Smooth muscle cell (in vitro differentiated cells): ENCODE measurements at regions not wholly inside any gene's neighbourhood (a gene's known extent, or its start where the extent isn't known, plus 50 kb on each side); places are given as distances from the start of the nearest gene placed in this dataset.

Experiments
- DNase-seq: peaks from one replicate; lab custom pipeline; 2025; ENCODE audit not compliant: unreplicated experiment; lab: John Stamatoyannopoulos, UW
- H2AFZ ChIP-seq: fragments of 200-600 bp; sonication (generic); 2 replicates; pipeline ENCODE4 v1.6.0; 2016; ENCODE audit warnings: antibody characterized with exemption, low read depth, mild to moderate bottlenecking
- H3F3A ChIP-seq: fragments of 200-600 bp; sonication (generic); 2 replicates; pipeline ENCODE4 v1.6.0; 2017; ENCODE audit warnings: antibody characterized with exemption, low read depth
- H3K27ac ChIP-seq: fragments of 200-600 bp; sonication (generic); 2 replicates; pipeline ENCODE4 v1.5.1; 2016; ENCODE audit warnings: low read depth, mild to moderate bottlenecking
- H3K27me3 ChIP-seq: fragments of 200-600 bp; sonication (generic); 2 replicates; pipeline ENCODE4 v1.6.1; 2016; ENCODE audit warnings: low read depth, mild to moderate bottlenecking
- H3K36me3 ChIP-seq: fragments of 200-600 bp; sonication (generic); 2 replicates; pipeline ENCODE4 v1.5.1; 2016; ENCODE audit warnings: low read depth
- H3K4me1 ChIP-seq: fragments of 200-600 bp; sonication (generic); 2 replicates; pipeline ENCODE4 v1.5.1; 2016; ENCODE audit warnings: low read depth
- H3K4me2 ChIP-seq: fragments of 200-600 bp; sonication (generic); 2 replicates; pipeline ENCODE4 v1.6.0; 2016; ENCODE audit warnings: mild to moderate bottlenecking
- H3K4me3 ChIP-seq: fragments of 200-600 bp; sonication (generic); 2 replicates; pipeline ENCODE4 v1.5.1; 2016; ENCODE audit warnings: mild to moderate bottlenecking
- H3K79me2 ChIP-seq: fragments of 200-600 bp; sonication (generic); 2 replicates; pipeline ENCODE4 v1.6.0; 2016; ENCODE audit warnings: low read depth, mild to moderate bottlenecking
- H3K9ac ChIP-seq: fragments of 200-600 bp; sonication (generic); 2 replicates; pipeline ENCODE4 v1.6.0; 2016; ENCODE audit warnings: low read depth
- H3K9me3 ChIP-seq: fragments of 200-600 bp; sonication (generic); replicated peaks from 2 replicates; pipeline ENCODE4 v1.5.1; 2016; ENCODE audit warnings: low read depth
- H4K20me1 ChIP-seq: fragments of 200-600 bp; sonication (generic); 2 replicates; pipeline ENCODE4 v1.6.0; 2016; ENCODE audit warnings: low read depth
- WGBS: methylation state at CpG from one replicate; pipeline ENCODE4 v1.1.7; 2016; ENCODE audit warnings: low lambda C conversion rate; 5-methylcytosine and 5-hydroxymethylcytosine counted together
- TF ChIP-seq, protein P1 (sequence below): fragments of 200-600 bp; sonication (generic); IDR thresholded peaks from 2 replicates; pipeline ENCODE4 v1.5.1; 2017; ENCODE audit warnings: borderline replicate concordance, mild to moderate bottlenecking, antibody characterized with exemption; ENCODE audit not compliant: insufficient read depth, poor library complexity, severe bottlenecking

DNA sequence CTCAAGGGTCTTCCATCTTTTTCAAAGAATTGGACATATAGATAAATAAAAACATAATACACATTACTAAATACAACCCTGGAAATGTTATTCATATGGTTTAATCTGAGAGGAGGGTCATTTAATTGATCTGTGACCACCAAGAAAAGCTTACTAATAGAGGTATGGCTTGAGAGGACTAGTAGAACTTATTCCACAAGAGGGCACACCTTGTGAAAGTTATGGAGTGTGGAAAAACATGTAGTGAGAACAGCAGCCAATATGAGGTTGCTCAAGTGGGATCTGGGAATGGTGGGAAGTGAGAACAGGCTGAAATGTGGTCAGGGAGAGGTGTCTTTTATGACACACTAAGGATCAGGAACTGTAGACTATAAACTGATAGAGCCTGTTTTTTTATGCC, 973.5 kb upstream of the B3GALT2 start:
- Histone ChIP-seq H3K9me3 (no peaks in the 10 kb centered on the region), H3K27me3 (no peaks in the 10 kb centered on the region), H3K4me3 (no peak overlapping the region), H4K20me1 (no peaks in the 10 kb centered on the region), H3K79me2 (no peaks in the 10 kb centered on the region), H3K9ac (no peak overlapping the region), H3K4me2 (no peak overlapping the region), H3K27ac (no peak overlapping the region), H3K36me3 (no peaks in the 10 kb centered on the region), H2AFZ (no peak overlapping the region), H3F3A (no peaks in the 10 kb centered on the region), H3K4me1 (no peaks in the 10 kb centered on the region)
- no peak for DNase-seq
- TF ChIP-seq, protein P1, sequence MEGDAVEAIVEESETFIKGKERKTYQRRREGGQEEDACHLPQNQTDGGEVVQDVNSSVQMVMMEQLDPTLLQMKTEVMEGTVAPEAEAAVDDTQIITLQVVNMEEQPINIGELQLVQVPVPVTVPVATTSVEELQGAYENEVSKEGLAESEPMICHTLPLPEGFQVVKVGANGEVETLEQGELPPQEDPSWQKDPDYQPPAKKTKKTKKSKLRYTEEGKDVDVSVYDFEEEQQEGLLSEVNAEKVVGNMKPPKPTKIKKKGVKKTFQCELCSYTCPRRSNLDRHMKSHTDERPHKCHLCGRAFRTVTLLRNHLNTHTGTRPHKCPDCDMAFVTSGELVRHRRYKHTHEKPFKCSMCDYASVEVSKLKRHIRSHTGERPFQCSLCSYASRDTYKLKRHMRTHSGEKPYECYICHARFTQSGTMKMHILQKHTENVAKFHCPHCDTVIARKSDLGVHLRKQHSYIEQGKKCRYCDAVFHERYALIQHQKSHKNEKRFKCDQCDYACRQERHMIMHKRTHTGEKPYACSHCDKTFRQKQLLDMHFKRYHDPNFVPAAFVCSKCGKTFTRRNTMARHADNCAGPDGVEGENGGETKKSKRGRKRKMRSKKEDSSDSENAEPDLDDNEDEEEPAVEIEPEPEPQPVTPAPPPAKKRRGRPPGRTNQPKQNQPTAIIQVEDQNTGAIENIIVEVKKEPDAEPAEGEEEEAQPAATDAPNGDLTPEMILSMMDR = no peak

GRCh38 chr1:194155962-194156361, 969.5 kb upstream of the B3GALT2 start:
- TF ChIP-seq, protein P1 = no peak
- H3K27me3 ChIP-seq = no peaks in the 10 kb centered on the region
- no peaks in the 10 kb centered on the region for H3K4me1 ChIP-seq
- no peak overlapping the region for H3K27ac ChIP-seq
- no peak overlapping the region for H2AFZ ChIP-seq
- DNase-seq = no peak
- no peak overlapping the region for H3K4me2 ChIP-seq
- H3F3A ChIP-seq = no peaks in the 10 kb centered on the region
- no peaks in the 10 kb centered on the region for H3K36me3 ChIP-seq
- no peaks in the 10 kb centered on the region for H4K20me1 ChIP-seq
- no peaks in the 10 kb centered on the region for H3K79me2 ChIP-seq
- WGBS = 77% methylated on average over 3 of the region's 3 CpGs
- H3K9me3 ChIP-seq = no peaks in the 10 kb centered on the region
- no peak overlapping the region for H3K4me3 ChIP-seq
- H3K9ac ChIP-seq = no peak overlapping the region

DNA sequence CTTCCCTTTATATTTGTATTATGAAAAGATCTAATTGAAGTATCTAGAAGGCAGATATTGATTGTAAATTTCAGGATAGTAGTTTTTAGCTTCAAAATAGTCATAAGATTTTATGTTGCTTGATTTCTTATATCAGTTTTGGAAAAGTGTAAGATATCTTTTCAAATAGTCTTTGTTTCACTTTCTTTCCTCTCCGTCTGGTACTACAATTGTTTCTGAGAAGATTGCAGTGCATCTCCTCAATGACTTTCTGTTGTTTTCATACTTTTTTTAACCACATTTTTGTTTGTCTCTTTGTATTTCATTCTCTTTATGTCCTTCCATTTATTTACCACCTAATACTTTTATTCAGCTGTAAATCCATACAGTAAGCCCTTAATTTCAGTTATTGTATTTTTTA, 964.6 kb upstream of the B3GALT2 start:
- Histone ChIP-seq H3F3A (no peaks in the 10 kb centered on the region), H3K27me3 (no peaks in the 10 kb centered on the region), H3K9ac (no peak overlapping the region), H3K4me1 (no peaks in the 10 kb centered on the region), H3K4me2 (no peak overlapping the region), H3K27ac (no peak overlapping the region), H2AFZ (no peak overlapping the region), H3K4me3 (no peak overlapping the region), H4K20me1 (no peaks in the 10 kb centered on the region), H3K79me2 (no peaks in the 10 kb centered on the region), H3K9me3 (no peaks in the 10 kb centered on the region), H3K36me3 (no peaks in the 10 kb centered on the region)
- TF ChIP-seq, protein P1 = no peak
- 75% methylated on average over 1 of the region's 1 CpG for WGBS
- DNase-seq = no peak

DNA sequence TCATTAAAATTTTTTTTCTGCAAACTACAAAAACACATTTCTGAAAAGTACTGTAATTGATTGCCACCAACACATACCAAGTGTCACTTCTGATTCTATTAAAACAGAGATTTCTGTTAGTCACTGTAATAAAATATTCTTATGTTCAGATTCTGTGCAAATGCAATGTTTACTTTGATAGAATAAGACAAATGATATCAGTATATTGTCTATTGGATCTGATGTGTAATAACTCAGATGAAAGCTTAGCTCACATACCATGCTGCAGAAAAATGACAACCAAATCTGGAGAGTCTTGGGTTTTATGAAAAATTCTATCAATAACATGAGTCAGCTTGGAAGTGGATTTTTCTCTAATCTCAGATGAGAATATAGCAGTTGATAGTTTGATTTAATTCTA, 963.8 kb upstream of the B3GALT2 start:
- H3K9ac ChIP-seq = no peak overlapping the region
- DNase-seq = no peak
- H2AFZ ChIP-seq = no peak overlapping the region
- H3F3A ChIP-seq = no peaks in the 10 kb centered on the region
- H3K27me3 ChIP-seq = no peaks in the 10 kb centered on the region
- no peaks in the 10 kb centered on the region for H3K4me1 ChIP-seq
- no peaks in the 10 kb centered on the region for H3K79me2 ChIP-seq
- no peak overlapping the region for H3K27ac ChIP-seq
- no peak overlapping the region for H3K4me2 ChIP-seq
- no peaks in the 10 kb centered on the region for H4K20me1 ChIP-seq
- TF ChIP-seq, protein P1 = no peak
- no peaks in the 10 kb centered on the region for H3K36me3 ChIP-seq
- no peak overlapping the region for H3K4me3 ChIP-seq
- H3K9me3 ChIP-seq = no peaks in the 10 kb centered on the region
